ENCODE measurements at regions not wholly inside any gene's neighbourhood (a gene's known extent, or its start where the extent isn't known, plus 50 kb on each side); places are given as distances from the start of the nearest gene placed in this dataset.

- TF ChIP-seq NRF1 (IDR thresholded peaks at IDR 0.05; ENCODE audit: low read depth, low read length), result no peak
- no peak for TF ChIP-seq MAFK (IDR thresholded peaks at IDR 0.05; ENCODE audit: low read depth, low read length)
- TF ChIP-seq, protein P1, sequence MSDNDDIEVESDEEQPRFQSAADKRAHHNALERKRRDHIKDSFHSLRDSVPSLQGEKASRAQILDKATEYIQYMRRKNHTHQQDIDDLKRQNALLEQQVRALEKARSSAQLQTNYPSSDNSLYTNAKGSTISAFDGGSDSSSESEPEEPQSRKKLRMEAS (IDR thresholded peaks at IDR 0.05), result no peak
- no peak for TF ChIP-seq FOSL1 (IDR thresholded peaks at IDR 0.05; ENCODE audit: insufficient read depth, low read depth, low read length)
- no peak for TF ChIP-seq CHD2 (IDR thresholded peaks at IDR 0.05; ENCODE audit: low read length)
- TF ChIP-seq POLR2A (IDR thresholded peaks at IDR 0.05; ENCODE audit: control extremely low read depth in 1 of 2, low read depth in 2 of 2, low read length in 2 of 2), result no peak
- TF ChIP-seq POU5F1 (IDR thresholded peaks at IDR 0.05; ENCODE audit: low read depth, low read length), result no peak
- TF ChIP-seq SIN3A (conservative IDR thresholded peaks at IDR 0.05 in 1 of 2, IDR thresholded peaks at IDR 0.05 in 1 of 2; ENCODE audit: low read depth in 1 of 2, low read length in 2 of 2), result no peak
- TF ChIP-seq CBX8 (IDR thresholded peaks at IDR 0.05; ENCODE audit: borderline replicate concordance, low read depth, low read length), result no peak
- TF ChIP-seq GTF2F1 (IDR thresholded peaks at IDR 0.05; ENCODE audit: borderline replicate concordance, low read depth, low read length), result no peak
- TF ChIP-seq BRCA1 (IDR thresholded peaks at IDR 0.05; ENCODE audit: low read depth, low read length), result no peak
- no peak for TF ChIP-seq ZNF274 (IDR thresholded peaks at IDR 0.05; ENCODE audit: borderline replicate concordance, extremely low read depth, low read length)
- no peak for TF ChIP-seq ASH2L (IDR thresholded peaks at IDR 0.05; ENCODE audit: low read length)
- no peak for TF ChIP-seq TEAD4 (IDR thresholded peaks at IDR 0.05; ENCODE audit: low read depth, low read length)
- Histone ChIP-seq H4K5ac (ENCODE audit: insufficient read length, low read depth, low read length) (no peak overlapping the region), H3K79me2 (ENCODE audit: control insufficient read depth in 1 of 2, insufficient read depth in 2 of 2, low read length in 2 of 2) (no peaks in the 10 kb centered on the region), H3K36me3 (ENCODE audit: control insufficient read depth in 2 of 4, insufficient read depth in 4 of 4, low read length in 3 of 4) (no peaks in the 10 kb centered on the region), H3K4me1 (replicated peaks in 1 of 4; ENCODE audit: control insufficient read depth in 3 of 4, insufficient read depth in 4 of 4, low read length in 3 of 4) (0 out of 7 replicates have a peak, but pooled peaks cover 0 to 2% (median 0%) of the 10 kb centered on the region in 4 experiments), H3K9me3 (ENCODE audit: insufficient read depth in 2 of 2, low read depth in 1 of 2, low read length in 1 of 2) (no peaks in the 10 kb centered on the region), H3K79me1 (ENCODE audit: low read depth, low read length) (no peaks in the 10 kb centered on the region; the same call in 1 of the 2 replicates), H2BK5ac (ENCODE audit: low read depth, low read length) (no peak overlapping the region), H3K4me3 (ENCODE audit: extremely low read depth in 1 of 4, insufficient read depth in 2 of 4, low read depth in 3 of 4, low read length in 4 of 4) (no peak overlapping the region), H4K20me1 (replicated peaks in 1 of 2; ENCODE audit: control insufficient read depth in 1 of 2, insufficient read depth in 2 of 2, low read length in 2 of 2) (no peaks in the 10 kb centered on the region), H2BK12ac (ENCODE audit: low read depth, low read length) (no peak overlapping the region), H2BK120ac (replicated peaks; ENCODE audit: low read depth, low read length) (no peak overlapping the region), H3K4ac (replicated peaks; ENCODE audit: insufficient read length, low read depth, low read length) (no peak overlapping the region), H2AFZ (ENCODE audit: low read length) (no peak overlapping the region), H4K91ac (replicated peaks; ENCODE audit: insufficient read length, low read length) (no peak overlapping the region), H3K27ac (ENCODE audit: low read depth, low read length) (no peak overlapping the region), H3K27me3 (replicated peaks in 1 of 4; ENCODE audit: control insufficient read depth in 3 of 4, extremely low read depth in 1 of 4, insufficient read depth in 3 of 4, low read length in 3 of 4) (no peaks in the 10 kb centered on the region), H2AK5ac (ENCODE audit: low read depth, low read length) (no peak overlapping the region), H3K23me2 (ENCODE audit: low read depth, low read length) (no peaks in the 10 kb centered on the region), H3K23ac (ENCODE audit: insufficient read length) (no peak overlapping the region), H3K4me2 (ENCODE audit: insufficient read depth in 1 of 2, low read depth in 2 of 2, low read length in 2 of 2) (no peak overlapping the region), H2BK15ac (ENCODE audit: low read length) (no peak overlapping the region), H3K18ac (ENCODE audit: extremely low read depth, low read length) (no peak overlapping the region), H3K14ac (ENCODE audit: insufficient read length) (no peak overlapping the region), H3K56ac (replicated peaks; ENCODE audit: insufficient read length, low read depth, low read length) (no peak overlapping the region), H2BK20ac (ENCODE audit: low read length) (no peak overlapping the region), H3K9ac (replicated peaks in 1 of 4; ENCODE audit: extremely low read depth in 1 of 4, low read depth in 3 of 4, low read length in 3 of 4) (no peak overlapping the region), H4K8ac (ENCODE audit: extremely low read depth, insufficient read depth, low read length) (no peak overlapping the region)
- CTCF ChIA-PET (ENCODE audit: partially characterized antibody), result interaction anchor here (0.9 to 3.2 kb wide), 10 partner anchors 11 to 1143 kb away, joined by 3 to 9 read pairs (median 4); no protein-coding TSS in a partner anchor
- POLR2A ChIA-PET (ENCODE audit: partially characterized antibody), result no interaction called here
- FAIRE-seq, result no peak
- DNase-seq (ENCODE audit: low read depth in 1 of 2, low spot score in 2 of 2), result no peak
Observed at GRCh38 chr6:97702248-97702647, 419.2 kb upstream of the MMS22L start.
